Keratinocyte (primary cell): ENCODE measurements at regions not wholly inside any gene's neighbourhood (a gene's known extent, or its start where the extent isn't known, plus 50 kb on each side); places are given as distances from the start of the nearest gene placed in this dataset.
A peak's percentile ranks its signal among the peaks of the same experiment; 100 is the strongest.
"Not testable (repeated sequence)": the region's sequence is repeated elsewhere in the genome, so short reads cannot be mapped to it uniquely, and the experiment has no call there.

Source experiments
- DNase-seq: peaks from one replicate; pipeline ENCODE4 v3.0.0-alpha.2; 2011; ENCODE audit warnings: low read depth, missing footprints, low spot score
- FAIRE-seq: peaks from 2 replicates; lab custom pipeline; 2011; peaks lifted over from hg19 to GRCh38; lab: Jason Lieb, UNC
- H2AFZ ChIP-seq: 2 replicates; pipeline ENCODE4 v1.6.0; 2012; ENCODE audit warnings: low read length, control low read depth, inconsistent platforms; ENCODE audit not compliant: control insufficient read depth
- H3K27ac ChIP-seq: 2 replicates; pipeline ENCODE4 v1.5.1; 2011; ENCODE audit warnings: low read length; ENCODE audit not compliant: control insufficient read depth, insufficient read depth
- H3K27me3 ChIP-seq: 3 replicates; pipeline ENCODE4 v1.6.0; 2011; ENCODE audit warnings: low read length; ENCODE audit not compliant: control insufficient read depth, insufficient read depth; ENCODE audit errors: extremely low read depth
- H3K36me3 ChIP-seq, 2 experiments: 2 replicates in 1 of 2; 3 replicates in 1 of 2; pipeline ENCODE4 v1.5.1; 2011; ENCODE audit warnings: low read length in 2 of 2, mild to moderate bottlenecking in 1 of 2; ENCODE audit not compliant: control insufficient read depth in 2 of 2, insufficient read depth in 2 of 2; ENCODE audit errors: extremely low read depth in 1 of 2
- H3K4me1 ChIP-seq: 3 replicates; pipeline ENCODE4 v1.5.1; 2011; ENCODE audit warnings: low read length; ENCODE audit not compliant: control insufficient read depth, insufficient read depth; ENCODE audit errors: extremely low read depth
- H3K4me2 ChIP-seq: 3 replicates; pipeline ENCODE4 v1.6.0; 2011; ENCODE audit warnings: low read depth, low read length; ENCODE audit not compliant: control insufficient read depth, insufficient read depth; ENCODE audit errors: extremely low read depth
- H3K4me3 ChIP-seq, 3 experiments: fragments of 200-600 bp in 1 of 3; sonication (generic) in 1 of 3; 2 replicates in 2 of 3; 3 replicates in 1 of 3; pipeline ENCODE4 v1.5.1; 2011 to 2016; ENCODE audit warnings: low read length in 3 of 3, mild to moderate bottlenecking in 3 of 3, control low read depth in 2 of 3, inconsistent platforms in 1 of 3, low read depth in 1 of 3, mixed read lengths in 1 of 3, mixed run types in 1 of 3, moderate library complexity in 1 of 3; ENCODE audit not compliant: control insufficient read depth in 2 of 3, insufficient read depth in 2 of 3; ENCODE audit errors: extremely low read depth in 1 of 3
- H3K79me2 ChIP-seq: 2 replicates; pipeline ENCODE4 v1.6.0; 2012; ENCODE audit warnings: low read length; ENCODE audit not compliant: control insufficient read depth, insufficient read depth
- H3K9ac ChIP-seq: 3 replicates; pipeline ENCODE4 v1.6.0; 2011; ENCODE audit warnings: low read length; ENCODE audit not compliant: control insufficient read depth, insufficient read depth; ENCODE audit errors: extremely low read depth
- H3K9me1 ChIP-seq: 3 replicates; pipeline ENCODE4 v1.6.0; 2011; ENCODE audit warnings: low read length; ENCODE audit not compliant: control insufficient read depth, insufficient read depth; ENCODE audit errors: extremely low read depth
- H3K9me3 ChIP-seq: 2 replicates; pipeline ENCODE4 v1.5.1; 2012; ENCODE audit warnings: low read depth, low read length; ENCODE audit not compliant: control insufficient read depth
- H4K20me1 ChIP-seq: 3 replicates; pipeline ENCODE4 v1.6.0; 2011; ENCODE audit warnings: low read length; ENCODE audit not compliant: control insufficient read depth, insufficient read depth; ENCODE audit errors: extremely low read depth
- CTCF ChIP-seq, 3 experiments: IDR thresholded peaks in 1 of 3; conservative IDR thresholded peaks in 1 of 3; optimal IDR thresholded peaks in 1 of 3; 2 replicates in 2 of 3; 3 replicates in 1 of 3; pipeline versions ENCODE3 to v1.5.1; 2011; ENCODE audit warnings: low read length in 3 of 3, mild to moderate bottlenecking in 3 of 3, moderate library complexity in 2 of 3, control low read depth in 1 of 3, inconsistent platforms in 1 of 3; ENCODE audit not compliant: insufficient read depth in 2 of 3; ENCODE audit errors: extremely low read depth in 1 of 3
- EZH2 ChIP-seq: IDR thresholded peaks from one replicate; pipeline ENCODE4 v1.6.1; 2012; ENCODE audit warnings: inconsistent platforms, mild to moderate bottlenecking, low read length, moderate library complexity
- dilution Hi-C: fragments of 300-500 bp; cut with MboI; formaldehyde crosslinking; loops from one replicate; pipeline ENCODE4 v1.7.0; 2020; ENCODE audit warnings: low sequenced_read_pairs; ENCODE audit not compliant: extremely low pct_ligation_motif_present

DNA sequence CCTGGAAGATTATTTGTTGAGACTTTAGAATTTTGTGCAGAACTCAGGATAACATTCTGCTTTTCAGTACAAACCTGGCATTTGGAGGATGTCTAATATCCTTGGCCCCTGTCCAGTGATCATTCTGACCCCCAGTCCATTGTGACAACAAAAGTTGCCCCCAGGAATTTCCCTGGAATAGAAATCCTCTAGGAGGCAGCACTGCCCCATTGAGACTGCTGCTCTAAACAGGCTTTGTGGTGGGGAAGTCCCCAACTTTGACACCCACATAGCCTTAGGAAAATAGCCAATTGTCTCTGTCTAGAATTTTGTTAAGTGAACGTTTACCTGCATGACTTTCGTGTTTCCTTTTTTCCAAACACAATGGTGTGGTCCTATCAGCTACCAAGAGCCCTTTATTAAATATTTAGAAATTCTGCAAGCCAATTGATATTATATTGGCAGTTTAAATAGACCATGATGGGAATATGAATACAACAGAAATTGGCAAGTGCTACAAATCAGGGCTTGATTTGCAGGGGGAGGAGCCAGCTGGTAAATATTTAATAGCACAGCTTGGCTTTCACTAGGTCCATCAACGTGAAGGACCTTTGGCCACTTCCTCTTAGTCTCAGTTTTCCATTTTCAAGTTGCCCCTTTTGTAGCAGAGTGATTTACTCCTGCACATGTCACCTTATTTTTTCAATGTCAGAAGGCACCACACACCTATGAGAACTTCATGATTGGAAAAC is 451.7 kb downstream of the EFNB2 start:
- no peak for DNase-seq
- TF ChIP-seq EZH2 (no peak), CTCF (optimal IDR thresholded peaks at IDR 0.05 in 1 of 3, IDR thresholded peaks at IDR 0.05 in 1 of 3, conservative IDR thresholded peaks at IDR 0.05 in 1 of 3; ENCODE audit: extremely low read depth in 1 of 3, insufficient read depth in 2 of 3, low read length in 3 of 3) (peak; percentile 75 to 86 (median 81))
- no peaks in the 10 kb centered on the region for H3K9me1 ChIP-seq
- no peaks in the 10 kb centered on the region for H3K9me3 ChIP-seq
- H3K4me2 ChIP-seq: no peak overlapping the region
- no peaks in the 10 kb centered on the region for H3K36me3 ChIP-seq
- H3K4me3 ChIP-seq: no peak overlapping the region
- no peak overlapping the region for H3K9ac ChIP-seq
- H3K79me2 ChIP-seq: no peaks in the 10 kb centered on the region
- H3K27ac ChIP-seq: peak overlapping the region; percentile 1
- dilution Hi-C loops: no loop called here
- H2AFZ ChIP-seq: no peak overlapping the region
- no peaks in the 10 kb centered on the region for H4K20me1 ChIP-seq
- FAIRE-seq: peak; percentile 84
- H3K27me3 ChIP-seq: no peaks in the 10 kb centered on the region
- no peaks in the 10 kb centered on the region for H3K4me1 ChIP-seq

DNA sequence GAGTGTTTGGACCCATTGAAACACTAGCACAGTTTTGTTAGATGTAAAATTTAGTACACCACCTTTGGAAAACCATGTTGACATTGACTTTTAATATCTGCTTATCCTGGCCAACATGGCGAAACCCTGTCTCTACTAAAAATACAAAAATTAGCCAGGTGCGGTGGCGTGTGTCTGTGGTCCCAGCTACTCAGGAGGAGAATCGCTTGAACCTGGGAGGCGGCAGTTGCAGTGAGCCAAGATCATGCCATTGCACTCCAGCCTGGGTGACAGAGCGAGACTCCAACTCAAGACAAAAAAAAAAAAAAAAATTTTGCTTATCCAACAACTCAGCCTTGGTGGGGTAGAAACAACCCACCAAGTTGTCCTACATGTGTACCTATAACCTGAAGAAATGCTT is 454.2 kb downstream of the EFNB2 start:
- H2AFZ ChIP-seq, dilution Hi-C loops, H3K27ac ChIP-seq, H3K79me2 ChIP-seq, FAIRE-seq, H4K20me1 ChIP-seq, H3K27me3 ChIP-seq, H3K4me3 ChIP-seq, H3K9me1 ChIP-seq, H3K4me1 ChIP-seq, DNase-seq, H3K9ac ChIP-seq, H3K4me2 ChIP-seq, H3K36me3 ChIP-seq, H3K9me3 ChIP-seq: not testable (repeated sequence)

- Histone ChIP-seq H3K27ac (no peak overlapping the region), H4K20me1 (no peaks in the 10 kb centered on the region), H3K79me2 (no peaks in the 10 kb centered on the region), H3K36me3 (no peaks in the 10 kb centered on the region), H3K4me2 (no peak overlapping the region), H3K9me3 (no peaks in the 10 kb centered on the region), H3K9ac (no peak overlapping the region), H3K27me3 (no peaks in the 10 kb centered on the region), H3K4me3 (no peak overlapping the region), H2AFZ (no peak overlapping the region), H3K9me1 (no peaks in the 10 kb centered on the region), H3K4me1 (no peaks in the 10 kb centered on the region)
- FAIRE-seq: peak; percentile 67
- TF ChIP-seq EZH2: no peak
- TF ChIP-seq CTCF (optimal IDR thresholded peaks at IDR 0.05 in 1 of 3, IDR thresholded peaks at IDR 0.05 in 1 of 3, conservative IDR thresholded peaks at IDR 0.05 in 1 of 3; ENCODE audit: extremely low read depth in 1 of 3, insufficient read depth in 2 of 3, low read length in 3 of 3): no peak
- dilution Hi-C loops: no loop called here
- DNase-seq: no peak
These were observed 457.3 kb downstream of the EFNB2 start for GRCh38 chr13:106078191-106078590.
